Posterior cingulate gyrus (tissue), 11 donors: ENCODE measurements at regions not wholly inside any gene's neighbourhood (a gene's known extent, or its start where the extent isn't known, plus 50 kb on each side); places are given as distances from the start of the nearest gene placed in this dataset.

Experiments
- DNase-seq, 10 donors: peaks; one replicate each; pipeline versions ENCODE4 v3.0.0 to v3.0.0-alpha.2; 2020 to 2021; ENCODE audit warnings: mixed read lengths in 3 of 10
- intact Hi-C: fragments of 100-400 bp; cut with DNase I; formaldehyde crosslinking; loops from one replicate; pipeline ENCODE4 v1.15.1; 2023

- intact Hi-C loops: no loop called here
- peak; percentile 43 to 95 (median 65) for DNase-seq
Observed at GRCh38 chr7:54888067-54888733, 129.2 kb upstream of the SEC61G start.

GRCh38 chr7:54888734-54889082 is 129.7 kb upstream of the SEC61G start:
- intact Hi-C loops: no loop called here
- no peak for DNase-seq

GRCh38 chr7:54897891-54898290 is 120.9 kb upstream of the EGFR start:
- intact Hi-C loops: no loop called here
- no peak for DNase-seq

GRCh38 chr7:54898659-54899340 is 120.0 kb upstream of the EGFR start:
- intact Hi-C loops: no loop called here
- no peak for DNase-seq

GRCh38 chr7:54901840-54902239 is 117.0 kb upstream of the EGFR start:
- intact Hi-C loops: no loop called here
- DNase-seq: no peak

- no peak for DNase-seq
- intact Hi-C loops: no loop called here
Observed at GRCh38 chr7:54904130-54904529, 114.7 kb upstream of the EGFR start.

GRCh38 chr7:54904986-54905385 is 113.8 kb upstream of the EGFR start:
- intact Hi-C loops: no loop called here
- DNase-seq: no peak

GRCh38 chr7:54906963-54907362 is 111.9 kb upstream of the EGFR start:
- no peak for DNase-seq
- intact Hi-C loops: no loop called here

- DNase-seq: no peak
- intact Hi-C loops: no loop called here
Observed at GRCh38 chr7:54907981-54908380, 110.8 kb upstream of the EGFR start.

GRCh38 chr7:54908760-54909438 is 109.9 kb upstream of the EGFR start:
- DNase-seq: no peak
- intact Hi-C loops: no loop called here

- intact Hi-C loops: no loop called here
Observed at GRCh38 chr7:54915870-54916598, 102.8 kb upstream of the EGFR start.

GRCh38 chr7:54917613-54918391 is 101.0 kb upstream of the EGFR start:
- intact Hi-C loops: no loop called here
- DNase-seq: no peak

More at GRCh38 chr7:54915870-54916598, 102.8 kb upstream of the EGFR start:
- DNase-seq: no peak

GRCh38 chr7:54921116-54921515 is 97.7 kb upstream of the EGFR start:
- intact Hi-C loops: no loop called here

GRCh38 chr7:54931532-54931931 is 87.3 kb upstream of the EGFR start:
- intact Hi-C loops: no loop called here
- no peak for DNase-seq

More at GRCh38 chr7:54921116-54921515, 97.7 kb upstream of the EGFR start:
- DNase-seq: no peak

GRCh38 chr7:54932818-54933543 is 85.8 kb upstream of the EGFR start:
- intact Hi-C loops: no loop called here
- peak; percentile 65 to 97 (median 74) for DNase-seq

GRCh38 chr7:54933643-54934042 is 85.2 kb upstream of the EGFR start:
- no peak for DNase-seq
- intact Hi-C loops: no loop called here

- intact Hi-C loops: no loop called here
- DNase-seq: no peak
Observed at GRCh38 chr7:54940748-54941147, 78.1 kb upstream of the EGFR start.

- DNase-seq: no peak
- intact Hi-C loops: no loop called here
Observed at GRCh38 chr7:54944179-54944578, 74.6 kb upstream of the EGFR start.

GRCh38 chr7:54946271-54946670 is 72.5 kb upstream of the EGFR start:
- no peak for DNase-seq
- intact Hi-C loops: no loop called here

GRCh38 chr7:54946764-54947163 is 72.1 kb upstream of the EGFR start:
- intact Hi-C loops: no loop called here
- no peak for DNase-seq
